ENCODE measurements at regions not wholly inside any gene's neighbourhood (a gene's known extent, or its start where the extent isn't known, plus 50 kb on each side); places are given as distances from the start of the nearest gene placed in this dataset.
"Not testable (repeated sequence)": the region's sequence is repeated elsewhere in the genome, so short reads cannot be mapped to it uniquely, and the experiment has no call there.

DNA sequence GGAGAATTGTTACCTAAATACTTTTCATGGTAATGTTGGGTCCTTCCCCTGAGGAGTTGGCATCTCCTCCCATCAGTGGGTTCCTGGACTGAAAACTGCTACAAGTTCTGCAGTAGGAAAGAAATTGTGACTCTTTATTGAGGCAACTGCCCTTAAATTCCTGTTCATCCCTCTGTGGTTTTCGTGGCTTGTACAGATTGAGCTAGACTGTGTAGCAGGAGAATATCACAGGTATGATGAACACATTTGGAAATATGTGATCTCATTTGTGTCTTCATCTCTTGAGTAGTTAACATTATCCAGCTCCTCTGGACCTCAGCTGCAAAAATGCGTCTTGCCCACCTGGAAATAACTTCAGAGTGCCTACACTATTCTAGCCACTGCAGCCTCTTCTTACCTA, 390.6 kb downstream of the PTPRC start:
- no peak for DNase-seq
- Histone ChIP-seq H3K4me3 (ENCODE audit: low read depth, low read length) (no peak overlapping the region), H3K36me3 (no peaks in the 10 kb centered on the region), H3K27me3 (ENCODE audit: insufficient read depth, low read depth, severe bottlenecking) (no peaks in the 10 kb centered on the region), H3K27ac (no peak overlapping the region), H3K9me3 (ENCODE audit: severe bottlenecking) (no peaks in the 10 kb centered on the region)
- TF ChIP-seq, protein P1, sequence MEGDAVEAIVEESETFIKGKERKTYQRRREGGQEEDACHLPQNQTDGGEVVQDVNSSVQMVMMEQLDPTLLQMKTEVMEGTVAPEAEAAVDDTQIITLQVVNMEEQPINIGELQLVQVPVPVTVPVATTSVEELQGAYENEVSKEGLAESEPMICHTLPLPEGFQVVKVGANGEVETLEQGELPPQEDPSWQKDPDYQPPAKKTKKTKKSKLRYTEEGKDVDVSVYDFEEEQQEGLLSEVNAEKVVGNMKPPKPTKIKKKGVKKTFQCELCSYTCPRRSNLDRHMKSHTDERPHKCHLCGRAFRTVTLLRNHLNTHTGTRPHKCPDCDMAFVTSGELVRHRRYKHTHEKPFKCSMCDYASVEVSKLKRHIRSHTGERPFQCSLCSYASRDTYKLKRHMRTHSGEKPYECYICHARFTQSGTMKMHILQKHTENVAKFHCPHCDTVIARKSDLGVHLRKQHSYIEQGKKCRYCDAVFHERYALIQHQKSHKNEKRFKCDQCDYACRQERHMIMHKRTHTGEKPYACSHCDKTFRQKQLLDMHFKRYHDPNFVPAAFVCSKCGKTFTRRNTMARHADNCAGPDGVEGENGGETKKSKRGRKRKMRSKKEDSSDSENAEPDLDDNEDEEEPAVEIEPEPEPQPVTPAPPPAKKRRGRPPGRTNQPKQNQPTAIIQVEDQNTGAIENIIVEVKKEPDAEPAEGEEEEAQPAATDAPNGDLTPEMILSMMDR (IDR thresholded peaks at IDR 0.05; ENCODE audit: low read depth, low read length) = no peak

- no peaks in the 10 kb centered on the region for H3K27me3 ChIP-seq (ENCODE audit: insufficient read depth, low read depth, severe bottlenecking)
- H3K36me3 ChIP-seq = no peaks in the 10 kb centered on the region
- TF ChIP-seq, protein P1 (IDR thresholded peaks at IDR 0.05; ENCODE audit: low read depth, low read length) = no peak
- no peak overlapping the region for H3K27ac ChIP-seq
- no peak for DNase-seq
- no peaks in the 10 kb centered on the region for H3K9me3 ChIP-seq (ENCODE audit: severe bottlenecking)
- H3K4me3 ChIP-seq (ENCODE audit: low read depth, low read length) = no peak overlapping the region
These were observed 391.0 kb downstream of the PTPRC start for GRCh38 chr1:199029855-199030254.

- DNase-seq; H3K27ac ChIP-seq; H3K36me3 ChIP-seq; H3K4me3 ChIP-seq (ENCODE audit: low read depth, low read length); H3K9me3 ChIP-seq (ENCODE audit: severe bottlenecking); H3K27me3 ChIP-seq (ENCODE audit: insufficient read depth, low read depth, severe bottlenecking): not testable (repeated sequence)
These were observed 391.7 kb downstream of the PTPRC start for GRCh38 chr1:199030541-199030940.

GRCh38 chr1:199031170-199031569, 392.3 kb downstream of the PTPRC start:
- H3K27ac ChIP-seq; H3K4me3 ChIP-seq (ENCODE audit: low read depth, low read length); DNase-seq; H3K36me3 ChIP-seq; H3K9me3 ChIP-seq (ENCODE audit: severe bottlenecking); H3K27me3 ChIP-seq (ENCODE audit: insufficient read depth, low read depth, severe bottlenecking): not testable (repeated sequence)

DNA sequence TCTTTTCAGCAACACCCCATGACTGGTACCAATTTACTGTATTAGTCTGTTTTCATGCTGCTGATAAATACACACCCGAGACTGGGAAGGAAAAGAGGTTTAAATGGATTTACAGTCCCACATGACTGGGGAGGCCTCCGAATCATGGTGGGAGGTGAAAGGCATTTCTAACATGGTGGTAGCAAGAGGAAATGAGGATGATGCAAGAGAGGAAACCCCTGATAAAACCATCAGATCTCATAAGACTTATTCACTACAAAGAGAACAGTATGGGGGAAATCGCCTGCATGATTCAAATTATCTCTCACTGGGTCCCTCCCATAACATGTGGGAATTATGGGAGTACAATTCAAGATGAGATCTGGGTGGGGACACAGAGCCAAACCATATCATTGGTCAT, 393.6 kb downstream of the PTPRC start:
- not testable (repeated sequence) for H3K27me3 ChIP-seq (ENCODE audit: insufficient read depth, low read depth, severe bottlenecking); H3K9me3 ChIP-seq (ENCODE audit: severe bottlenecking); H3K36me3 ChIP-seq; H3K4me3 ChIP-seq (ENCODE audit: low read depth, low read length); H3K27ac ChIP-seq; DNase-seq

DNA sequence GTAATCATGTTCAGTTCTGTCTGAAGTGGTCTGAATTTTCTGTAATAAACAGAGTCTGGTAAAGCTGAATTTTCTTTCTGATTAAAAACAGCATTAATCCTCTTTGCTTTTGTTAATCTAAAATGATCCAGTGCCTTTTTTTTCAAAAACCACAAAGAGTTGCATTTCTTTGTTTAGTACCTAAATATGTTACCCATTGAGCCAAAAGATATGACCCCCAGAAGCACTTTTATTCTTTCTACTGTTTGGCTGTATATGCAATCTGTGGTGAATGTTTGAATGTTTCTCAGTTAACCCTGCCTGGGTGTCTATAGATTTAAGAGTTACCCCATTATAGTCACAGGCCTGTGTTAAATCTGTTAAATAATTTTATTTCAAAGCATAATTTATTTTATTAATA, 394.8 kb downstream of the PTPRC start:
- no peaks in the 10 kb centered on the region for H3K27me3 ChIP-seq (ENCODE audit: insufficient read depth, low read depth, severe bottlenecking)
- H3K4me3 ChIP-seq (ENCODE audit: low read depth, low read length) = no peak overlapping the region

GRCh38 chr1:199038156-199038555, 399.3 kb downstream of the PTPRC start:
- H3K4me3 ChIP-seq (ENCODE audit: low read depth, low read length) = no peak overlapping the region
- H3K27me3 ChIP-seq (ENCODE audit: insufficient read depth, low read depth, severe bottlenecking) = no peaks in the 10 kb centered on the region
- H3K9me3 ChIP-seq (ENCODE audit: severe bottlenecking) = no peaks in the 10 kb centered on the region
- no peak overlapping the region for H3K27ac ChIP-seq
- TF ChIP-seq, protein P1 (IDR thresholded peaks at IDR 0.05; ENCODE audit: low read depth, low read length) = no peak
- no peak for DNase-seq
- no peaks in the 10 kb centered on the region for H3K36me3 ChIP-seq

More for the DNA sequence above, 394.8 kb downstream of the PTPRC start:
- Histone ChIP-seq H3K9me3 (ENCODE audit: severe bottlenecking) (no peaks in the 10 kb centered on the region), H3K36me3 (no peaks in the 10 kb centered on the region), H3K27ac (no peak overlapping the region)
- TF ChIP-seq, protein P1 (IDR thresholded peaks at IDR 0.05; ENCODE audit: low read depth, low read length) = no peak
- DNase-seq = no peak
